Retinal pigment epithelial cell (primary cell): ENCODE measurements at regions not wholly inside any gene's neighbourhood (a gene's known extent, or its start where the extent isn't known, plus 50 kb on each side); places are given as distances from the start of the nearest gene placed in this dataset.

ENCODE experiments used
- DNase-seq: peaks from one replicate; pipeline ENCODE4 v3.0.0-alpha.2; 2010; ENCODE audit warnings: low read depth
- H3K4me3 ChIP-seq: 2 replicates; pipeline ENCODE4 v1.5.1; 2011; ENCODE audit warnings: mild to moderate bottlenecking, low read length, control low read depth, moderate library complexity
- TF ChIP-seq, protein P1 (sequence below): conservative IDR thresholded peaks from 2 replicates; pipeline ENCODE4 v1.5.1; 2011; ENCODE audit warnings: low read depth, low read length, control low read depth, inconsistent platforms

DNA sequence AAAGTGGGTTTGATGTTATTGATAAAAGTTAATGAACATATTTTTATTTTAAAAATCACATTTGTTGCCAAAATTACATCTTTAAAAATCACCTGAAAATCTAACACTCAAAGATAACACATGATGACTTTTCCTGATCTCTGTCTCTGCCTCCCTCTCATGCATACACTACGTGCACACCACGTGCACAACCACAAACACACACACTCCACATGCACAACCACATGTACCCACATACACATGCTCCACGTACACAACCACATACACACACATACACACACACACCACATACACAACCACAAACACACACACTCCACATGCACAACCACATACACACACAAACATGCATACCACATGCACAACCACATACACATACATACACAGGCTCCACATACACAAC lies 61.8 kb upstream of the TMEM132C start:
- no peak overlapping the region for H3K4me3 ChIP-seq
- DNase-seq, result no peak
- TF ChIP-seq, protein P1, sequence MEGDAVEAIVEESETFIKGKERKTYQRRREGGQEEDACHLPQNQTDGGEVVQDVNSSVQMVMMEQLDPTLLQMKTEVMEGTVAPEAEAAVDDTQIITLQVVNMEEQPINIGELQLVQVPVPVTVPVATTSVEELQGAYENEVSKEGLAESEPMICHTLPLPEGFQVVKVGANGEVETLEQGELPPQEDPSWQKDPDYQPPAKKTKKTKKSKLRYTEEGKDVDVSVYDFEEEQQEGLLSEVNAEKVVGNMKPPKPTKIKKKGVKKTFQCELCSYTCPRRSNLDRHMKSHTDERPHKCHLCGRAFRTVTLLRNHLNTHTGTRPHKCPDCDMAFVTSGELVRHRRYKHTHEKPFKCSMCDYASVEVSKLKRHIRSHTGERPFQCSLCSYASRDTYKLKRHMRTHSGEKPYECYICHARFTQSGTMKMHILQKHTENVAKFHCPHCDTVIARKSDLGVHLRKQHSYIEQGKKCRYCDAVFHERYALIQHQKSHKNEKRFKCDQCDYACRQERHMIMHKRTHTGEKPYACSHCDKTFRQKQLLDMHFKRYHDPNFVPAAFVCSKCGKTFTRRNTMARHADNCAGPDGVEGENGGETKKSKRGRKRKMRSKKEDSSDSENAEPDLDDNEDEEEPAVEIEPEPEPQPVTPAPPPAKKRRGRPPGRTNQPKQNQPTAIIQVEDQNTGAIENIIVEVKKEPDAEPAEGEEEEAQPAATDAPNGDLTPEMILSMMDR, result no peak

DNA sequence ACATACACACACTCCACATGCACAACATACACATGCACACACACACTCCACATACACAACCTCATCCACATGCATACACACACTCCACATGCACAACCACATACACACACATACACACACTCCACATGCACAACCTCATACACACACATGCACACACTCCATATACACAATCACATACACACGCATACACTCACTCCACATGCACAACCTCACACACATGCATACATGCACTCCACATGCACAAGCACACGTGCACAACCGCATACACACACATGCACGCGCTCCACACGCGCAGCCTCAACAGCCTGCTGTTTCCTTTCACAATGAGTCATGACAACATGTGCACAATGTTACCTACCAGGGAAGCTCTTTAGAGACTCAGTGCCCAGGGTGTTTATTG lies 61.2 kb upstream of the TMEM132C start:
- H3K4me3 ChIP-seq, result no peak overlapping the region
- TF ChIP-seq, protein P1, result no peak
- DNase-seq, result no peak
